ENCODE measurements at regions not wholly inside any gene's neighbourhood (a gene's known extent, or its start where the extent isn't known, plus 50 kb on each side); places are given as distances from the start of the nearest gene placed in this dataset.
"Not testable (repeated sequence)": the region's sequence is repeated elsewhere in the genome, so short reads cannot be mapped to it uniquely, and the experiment has no call there.

DNA sequence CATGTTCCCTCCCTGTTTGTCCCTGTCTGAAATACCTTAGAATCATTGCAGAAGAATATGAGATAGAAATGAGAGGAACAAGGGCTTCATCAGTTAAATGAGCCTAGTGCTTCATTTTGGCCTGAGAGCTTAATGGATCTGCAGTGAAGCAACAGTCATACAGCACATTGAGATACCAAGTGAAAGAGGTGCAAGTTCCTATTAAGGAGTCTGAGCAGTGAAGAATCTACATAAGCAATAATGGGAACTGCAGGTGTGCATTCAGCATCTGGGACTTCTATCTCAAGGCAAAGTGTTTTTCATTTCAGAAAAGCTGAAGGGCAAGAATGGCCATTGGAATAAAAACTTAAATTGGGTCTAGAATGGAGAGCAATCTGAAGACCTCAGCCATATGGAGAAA is 323.2 kb upstream of the SLC39A10 start:
- H3K27me3 ChIP-seq (replicated peaks; ENCODE audit: control insufficient read depth, insufficient read depth, low read length): no peaks in the 10 kb centered on the region
- H3K9ac ChIP-seq (ENCODE audit: low read length): no peak overlapping the region
- H3K4me3 ChIP-seq (ENCODE audit: low read length): no peak overlapping the region
- no peaks in the 10 kb centered on the region for H3K36me3 ChIP-seq (ENCODE audit: control insufficient read depth, insufficient read depth, low read length, severe bottlenecking)
- no peaks in the 10 kb centered on the region for H3K4me1 ChIP-seq (ENCODE audit: control insufficient read depth, insufficient read depth, low read length)
- no peak for DNase-seq (ENCODE audit: low read depth)
- H3K9me3 ChIP-seq (ENCODE audit: control insufficient read depth, low read length): no peaks in the 10 kb centered on the region

GRCh38 chr2:195331966-195332365 is 325.1 kb upstream of the SLC39A10 start:
- no peak overlapping the region for H3K4me3 ChIP-seq (ENCODE audit: low read length)
- H3K27me3 ChIP-seq (replicated peaks; ENCODE audit: control insufficient read depth, insufficient read depth, low read length): no peaks in the 10 kb centered on the region
- DNase-seq (ENCODE audit: low read depth): no peak
- peaks cover 1% of the 10 kb centered on the region for H3K4me1 ChIP-seq (ENCODE audit: control insufficient read depth, insufficient read depth, low read length)
- no peaks in the 10 kb centered on the region for H3K36me3 ChIP-seq (ENCODE audit: control insufficient read depth, insufficient read depth, low read length, severe bottlenecking)
- H3K9ac ChIP-seq (ENCODE audit: low read length): no peak overlapping the region
- H3K9me3 ChIP-seq (ENCODE audit: control insufficient read depth, low read length): no peaks in the 10 kb centered on the region

- H3K27me3 ChIP-seq (replicated peaks; ENCODE audit: control insufficient read depth, insufficient read depth, low read length): no peaks in the 10 kb centered on the region
- peaks cover 2% of the 10 kb centered on the region for H3K4me1 ChIP-seq (ENCODE audit: control insufficient read depth, insufficient read depth, low read length)
- no peaks in the 10 kb centered on the region for H3K36me3 ChIP-seq (ENCODE audit: control insufficient read depth, insufficient read depth, low read length, severe bottlenecking)
- H3K9ac ChIP-seq (ENCODE audit: low read length): no peak overlapping the region
- no peaks in the 10 kb centered on the region for H3K9me3 ChIP-seq (ENCODE audit: control insufficient read depth, low read length)
- no peak overlapping the region for H3K4me3 ChIP-seq (ENCODE audit: low read length)
- no peak for DNase-seq (ENCODE audit: low read depth)
Observed at GRCh38 chr2:195331129-195331528, 325.9 kb upstream of the SLC39A10 start.

DNA sequence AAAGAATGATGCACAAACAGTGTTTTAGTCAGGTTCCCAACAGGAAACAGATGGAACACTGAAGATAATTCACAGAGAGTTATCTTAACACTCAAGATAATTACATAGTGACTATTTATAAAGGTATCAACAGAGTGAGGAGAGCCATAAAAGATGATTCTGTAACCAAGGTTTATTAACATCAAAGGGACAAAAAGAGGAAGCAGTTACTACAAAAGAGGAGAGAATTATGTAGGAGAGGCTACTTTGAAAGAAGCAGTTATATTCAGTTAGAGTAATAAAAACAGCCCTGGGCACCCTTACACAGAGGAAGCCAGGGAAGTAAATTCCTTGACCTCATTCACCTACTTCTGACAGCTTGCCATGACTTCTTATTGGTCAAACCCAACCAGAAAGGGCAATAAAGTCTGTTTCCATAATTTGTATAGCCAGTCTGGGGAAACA is 326.5 kb upstream of the SLC39A10 start:
- no peak overlapping the region for H3K9ac ChIP-seq (ENCODE audit: low read length)
- no peaks in the 10 kb centered on the region for H3K27me3 ChIP-seq (replicated peaks; ENCODE audit: control insufficient read depth, insufficient read depth, low read length)
- peaks cover 2% of the 10 kb centered on the region for H3K4me1 ChIP-seq (ENCODE audit: control insufficient read depth, insufficient read depth, low read length)
- H3K9me3 ChIP-seq (ENCODE audit: control insufficient read depth, low read length): no peaks in the 10 kb centered on the region
- no peak for DNase-seq (ENCODE audit: low read depth)
- no peaks in the 10 kb centered on the region for H3K36me3 ChIP-seq (ENCODE audit: control insufficient read depth, insufficient read depth, low read length, severe bottlenecking)
- H3K4me3 ChIP-seq (ENCODE audit: low read length): no peak overlapping the region

DNA sequence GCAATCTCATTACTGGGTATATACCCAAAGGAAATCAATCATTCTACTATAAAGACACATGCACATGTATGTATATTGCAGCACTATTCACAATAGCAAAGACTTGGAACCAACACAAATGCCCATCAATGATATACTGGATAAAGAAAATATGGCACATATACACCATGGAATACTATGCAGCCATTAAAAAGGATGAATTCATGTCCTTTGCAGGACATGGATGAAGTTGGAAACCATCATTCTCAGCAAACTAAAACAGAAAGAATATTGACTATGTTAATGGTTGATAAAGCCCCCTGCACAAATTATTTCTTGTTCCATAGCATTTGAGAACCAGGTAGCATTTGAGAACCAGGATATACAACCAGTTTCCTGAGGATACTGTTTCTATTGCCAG is 327.2 kb upstream of the SLC39A10 start:
- not testable (repeated sequence) for DNase-seq (ENCODE audit: low read depth); H3K4me3 ChIP-seq (ENCODE audit: low read length); H3K9me3 ChIP-seq (ENCODE audit: control insufficient read depth, low read length); H3K27me3 ChIP-seq (replicated peaks; ENCODE audit: control insufficient read depth, insufficient read depth, low read length); H3K4me1 ChIP-seq (ENCODE audit: control insufficient read depth, insufficient read depth, low read length); H3K36me3 ChIP-seq (ENCODE audit: control insufficient read depth, insufficient read depth, low read length, severe bottlenecking); H3K9ac ChIP-seq (ENCODE audit: low read length)

DNA sequence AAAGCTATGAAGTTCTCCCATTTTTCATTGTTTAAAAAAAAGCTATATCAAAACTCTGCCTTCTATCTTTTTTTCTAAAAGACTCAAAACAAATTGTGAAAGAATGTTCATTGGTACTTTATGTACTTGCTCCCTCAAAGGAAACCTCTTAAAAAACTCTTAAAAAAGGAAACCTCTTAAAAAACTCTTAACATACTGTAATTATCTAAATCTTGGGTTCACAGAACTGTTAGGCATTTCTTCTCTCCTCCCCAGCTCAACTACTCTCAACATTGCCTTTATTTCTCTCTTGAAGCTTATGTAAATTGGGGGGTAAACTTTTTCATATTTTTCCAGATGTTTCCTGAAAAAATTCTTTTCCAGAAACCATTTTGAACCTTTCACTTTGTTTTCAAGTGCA is 330.5 kb upstream of the SLC39A10 start:
- no peaks in the 10 kb centered on the region for H3K27me3 ChIP-seq (replicated peaks; ENCODE audit: control insufficient read depth, insufficient read depth, low read length)
- no peaks in the 10 kb centered on the region for H3K9me3 ChIP-seq (ENCODE audit: control insufficient read depth, low read length)
- no peak overlapping the region for H3K9ac ChIP-seq (ENCODE audit: low read length)
- H3K4me3 ChIP-seq (ENCODE audit: low read length): no peak overlapping the region
- no peaks in the 10 kb centered on the region for H3K36me3 ChIP-seq (ENCODE audit: control insufficient read depth, insufficient read depth, low read length, severe bottlenecking)
- H3K4me1 ChIP-seq (ENCODE audit: control insufficient read depth, insufficient read depth, low read length): peaks cover 2% of the 10 kb centered on the region
- DNase-seq (ENCODE audit: low read depth): no peak

- no peaks in the 10 kb centered on the region for H3K9me3 ChIP-seq (ENCODE audit: control insufficient read depth, low read length)
- H3K36me3 ChIP-seq (ENCODE audit: control insufficient read depth, insufficient read depth, low read length, severe bottlenecking): no peaks in the 10 kb centered on the region
- peaks cover 16% of the 10 kb centered on the region for H3K4me1 ChIP-seq (ENCODE audit: control insufficient read depth, insufficient read depth, low read length)
- H3K9ac ChIP-seq (ENCODE audit: low read length): no peak overlapping the region
- no peak overlapping the region for H3K4me3 ChIP-seq (ENCODE audit: low read length)
- H3K27me3 ChIP-seq (replicated peaks; ENCODE audit: control insufficient read depth, insufficient read depth, low read length): no peaks in the 10 kb centered on the region
- no peak for DNase-seq (ENCODE audit: low read depth)
Observed at GRCh38 chr2:195322324-195322723, 334.7 kb upstream of the SLC39A10 start.

GRCh38 chr2:195320413-195320973 is 336.5 kb upstream of the SLC39A10 start:
- no peak overlapping the region for H3K4me3 ChIP-seq (ENCODE audit: low read length)
- no peak overlapping the region for H3K9ac ChIP-seq (ENCODE audit: low read length)
- peaks cover 14% of the 10 kb centered on the region for H3K4me1 ChIP-seq (ENCODE audit: control insufficient read depth, insufficient read depth, low read length)
- no peak for DNase-seq (ENCODE audit: low read depth)
- no peaks in the 10 kb centered on the region for H3K9me3 ChIP-seq (ENCODE audit: control insufficient read depth, low read length)
- no peaks in the 10 kb centered on the region for H3K27me3 ChIP-seq (replicated peaks; ENCODE audit: control insufficient read depth, insufficient read depth, low read length)
- no peaks in the 10 kb centered on the region for H3K36me3 ChIP-seq (ENCODE audit: control insufficient read depth, insufficient read depth, low read length, severe bottlenecking)

DNA sequence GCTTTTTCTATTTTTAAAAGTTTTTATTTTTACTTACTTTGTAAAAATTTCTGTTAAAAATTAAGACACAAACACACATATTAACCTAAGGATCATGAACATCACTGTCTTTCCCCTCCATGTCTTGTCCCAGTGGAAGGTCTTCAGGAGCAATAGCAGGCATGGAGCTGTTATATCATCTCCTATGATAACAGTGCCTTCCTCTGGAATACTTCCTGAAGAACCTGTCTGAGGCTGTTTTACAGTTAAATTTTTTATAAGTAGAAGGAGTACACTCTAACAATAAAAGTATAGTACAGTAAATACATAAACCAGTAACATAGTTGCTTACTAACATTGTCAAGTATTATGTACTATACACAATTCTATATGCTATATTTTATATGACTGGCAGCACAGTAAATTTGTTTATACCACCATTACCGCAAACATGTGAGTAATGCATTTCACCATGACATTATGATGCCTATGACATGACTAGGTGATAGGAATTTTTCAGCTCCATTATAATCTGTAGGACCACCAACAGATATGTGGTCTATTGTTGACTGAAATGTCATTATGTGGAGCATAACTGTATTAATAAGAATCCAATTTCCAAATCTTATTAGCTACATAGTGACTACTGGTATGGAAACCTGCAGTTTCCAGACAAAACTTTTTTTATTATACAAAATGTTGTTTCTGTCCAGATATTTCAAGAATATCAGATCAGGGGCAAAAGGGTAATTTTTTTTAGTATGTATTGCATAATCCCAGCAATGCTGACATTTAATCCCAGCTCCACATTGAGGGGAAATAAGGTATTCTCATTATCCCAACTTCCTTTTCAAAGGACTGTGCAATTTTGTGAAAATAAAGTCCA is 337.2 kb upstream of the SLC39A10 start:
- no peaks in the 10 kb centered on the region for H3K36me3 ChIP-seq (ENCODE audit: control insufficient read depth, insufficient read depth, low read length, severe bottlenecking)
- H3K27me3 ChIP-seq (replicated peaks; ENCODE audit: control insufficient read depth, insufficient read depth, low read length): no peaks in the 10 kb centered on the region
- no peak overlapping the region for H3K4me3 ChIP-seq (ENCODE audit: low read length)
- H3K4me1 ChIP-seq (ENCODE audit: control insufficient read depth, insufficient read depth, low read length): peaks cover 14% of the 10 kb centered on the region
- no peak overlapping the region for H3K9ac ChIP-seq (ENCODE audit: low read length)
- no peak for DNase-seq (ENCODE audit: low read depth)
- no peaks in the 10 kb centered on the region for H3K9me3 ChIP-seq (ENCODE audit: control insufficient read depth, low read length)

DNA sequence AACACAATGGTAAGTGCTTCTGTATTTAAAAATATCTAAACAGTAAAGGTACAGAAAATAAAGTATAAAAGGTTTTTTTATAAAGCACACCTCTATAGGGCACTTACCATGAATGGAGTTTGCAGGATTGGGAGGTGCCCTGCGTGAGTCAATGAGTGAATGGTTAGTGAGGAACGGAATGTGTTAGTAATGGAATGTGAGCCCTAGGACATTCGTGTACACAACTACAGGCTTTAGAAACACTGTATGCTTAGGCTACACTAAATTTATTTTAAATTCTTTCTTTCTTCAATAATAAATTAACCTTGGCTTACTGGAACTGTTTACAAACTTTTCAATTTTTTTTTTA is 337.9 kb upstream of the SLC39A10 start:
- no peaks in the 10 kb centered on the region for H3K9me3 ChIP-seq (ENCODE audit: control insufficient read depth, low read length)
- H3K27me3 ChIP-seq (replicated peaks; ENCODE audit: control insufficient read depth, insufficient read depth, low read length): no peaks in the 10 kb centered on the region
- no peak overlapping the region for H3K4me3 ChIP-seq (ENCODE audit: low read length)
- peaks cover 14% of the 10 kb centered on the region for H3K4me1 ChIP-seq (ENCODE audit: control insufficient read depth, insufficient read depth, low read length)
- H3K36me3 ChIP-seq (ENCODE audit: control insufficient read depth, insufficient read depth, low read length, severe bottlenecking): no peaks in the 10 kb centered on the region
- peak overlapping the region; percentile 1 for H3K9ac ChIP-seq (ENCODE audit: low read length)
- peak; percentile 75 for DNase-seq (ENCODE audit: low read depth)

- no peaks in the 10 kb centered on the region for H3K36me3 ChIP-seq (ENCODE audit: control insufficient read depth, insufficient read depth, low read length, severe bottlenecking)
Observed at GRCh38 chr2:195318440-195319111, 338.4 kb upstream of the SLC39A10 start.

More at GRCh38 chr2:195318440-195319111, 338.4 kb upstream of the SLC39A10 start:
- H3K9ac ChIP-seq (ENCODE audit: low read length): peak overlapping the region; percentile 1
- peak; percentile 80 for DNase-seq (ENCODE audit: low read depth)
- no peaks in the 10 kb centered on the region for H3K9me3 ChIP-seq (ENCODE audit: control insufficient read depth, low read length)
- H3K4me1 ChIP-seq (ENCODE audit: control insufficient read depth, insufficient read depth, low read length): peaks cover 14% of the 10 kb centered on the region
- H3K4me3 ChIP-seq (ENCODE audit: low read length): no peak overlapping the region
- H3K27me3 ChIP-seq (replicated peaks; ENCODE audit: control insufficient read depth, insufficient read depth, low read length): no peaks in the 10 kb centered on the region
